Adrenal gland (tissue), 9 donors: ENCODE measurements at regions not wholly inside any gene's neighbourhood (a gene's known extent, or its start where the extent isn't known, plus 50 kb on each side); places are given as distances from the start of the nearest gene placed in this dataset.
"Not testable (repeated sequence)": the region's sequence is repeated elsewhere in the genome, so short reads cannot be mapped to it uniquely, and the experiment has no call there.

Experiments used
- DNase-seq, 7 donors: peaks; one replicate each; pipeline ENCODE4 v3.0.0-alpha.2; 2019 to 2020
- H3K27ac ChIP-seq, 5 donors: fragments of 200-600 bp; sonication (generic) in 4 of 5; 1 replicate in 3 of 5; 2 replicates in 2 of 5; pipeline versions ENCODE4 v1.5.1 to v1.8.0; 2016 to 2020; ENCODE audit warnings: mild to moderate bottlenecking in 1 of 5
- H3K27me3 ChIP-seq: fragments of 200-600 bp; 2 replicates; pipeline ENCODE4 v1.8.0; 2021
- H3K36me3 ChIP-seq, 2 donors: fragments of 200-600 bp; replicated peaks in 1 of 2; 1 replicate in 1 of 2; 2 replicates in 1 of 2; pipeline versions ENCODE4 v1.5.1 to v1.8.0; 2018 to 2022
- H3K4me1 ChIP-seq, 2 donors: fragments of 200-600 bp; replicated peaks in 1 of 2; 1 replicate in 1 of 2; 2 replicates in 1 of 2; pipeline versions ENCODE4 v1.5.1 to v1.8.0; 2018 to 2021
- H3K4me3 ChIP-seq, 4 donors: fragments of 200-600 bp; sonication (generic) in 3 of 4; one replicate each; pipeline ENCODE4 v1.5.1; 2016 to 2018
- H3K9me3 ChIP-seq, 3 donors: fragments of 200-600 bp; sonication (generic) in 1 of 3; replicated peaks in 1 of 3; 1 replicate in 2 of 3; 2 replicates in 1 of 3; pipeline versions ENCODE4 v1.5.1 to v1.8.0; 2016 to 2021
- CTCF ChIP-seq, 6 experiments: fragments of 450-650 bp in 4 of 6; fragments of 200-600 bp in 2 of 6; sonication (generic) in 1 of 6; IDR thresholded peaks; 1 replicate in 5 of 6; 2 replicates in 1 of 6; pipeline versions ENCODE4 v1.5.1 to v1.8.0; 2016 to 2021; ENCODE audit warnings: antibody characterized with exemption in 6 of 6, mild to moderate bottlenecking in 2 of 6, moderate library complexity in 1 of 6
- POLR2A ChIP-seq, 2 donors: fragments of 450-650 bp; IDR thresholded peaks; one replicate each; pipeline ENCODE4 v1.6.1; 2017; ENCODE audit warnings: antibody characterized with exemption in 2 of 2, mild to moderate bottlenecking in 2 of 2, moderate library complexity in 1 of 2
- WGBS, 4 donors: extraction: QIAGEN DNeasy Blood & Tissue Kit in 2 of 4; methylation state at CpG; one replicate each; pipeline versions ENCODE4 v1.1.5 to v1.1.7; 2013 to 2017; 5-methylcytosine and 5-hydroxymethylcytosine counted together
- intact Hi-C, 2 donors: fragments of 100-400 bp; cut with DNase I; formaldehyde crosslinking; loops; one replicate each; pipeline versions ENCODE4 v1.14.1 to v1.15.0; 2022 to 2023
- donor health status: healthy with polysubstance abuse.
- donor health status: Bipolar disorder and iron deficiency.
- donor health status: DM: yes; HTN: yes; CAD: no.
- donor health status: DM: no; HTN: no; CAD: no.
- donor health status: DM: no; HTN: no; CAD: no.

- H3K4me1 ChIP-seq, result no peaks in the 10 kb centered on the region
- no peaks in the 10 kb centered on the region for H3K9me3 ChIP-seq
- no peak overlapping the region for H3K27ac ChIP-seq
- H3K36me3 ChIP-seq, result no peaks in the 10 kb centered on the region
- no peak overlapping the region for H3K4me3 ChIP-seq
- intact Hi-C loops, result no loop called here
- no peak for TF ChIP-seq CTCF (IDR thresholded peaks at IDR 0.05)
- no peak for TF ChIP-seq POLR2A (IDR thresholded peaks at IDR 0.05)
- H3K27me3 ChIP-seq, result no peaks in the 10 kb centered on the region
- no peak for DNase-seq
- 27 to 46% (median 31%) methylated on average over 2 of the region's 2 CpGs for WGBS, 4 donors
Measured at GRCh38 chr18:28728891-28729290, 552.0 kb upstream of the CDH2 start.

- H3K27ac ChIP-seq, H3K9me3 ChIP-seq, H3K4me1 ChIP-seq, intact Hi-C loops, H3K36me3 ChIP-seq, H3K27me3 ChIP-seq, DNase-seq, H3K4me3 ChIP-seq: not testable (repeated sequence)
- 78 to 93% (median 86%) methylated on average over 4 of the region's 4 CpGs for WGBS, 4 donors
Measured at GRCh38 chr18:28727189-28727588, 550.3 kb upstream of the CDH2 start.

- intact Hi-C loops, result no loop called here
- H3K27me3 ChIP-seq, result no peaks in the 10 kb centered on the region
- H3K9me3 ChIP-seq, result no peaks in the 10 kb centered on the region
- H3K4me3 ChIP-seq, result no peak overlapping the region
- no peak for TF ChIP-seq POLR2A (IDR thresholded peaks at IDR 0.05)
- TF ChIP-seq CTCF (IDR thresholded peaks at IDR 0.05), result no peak
- no peaks in the 10 kb centered on the region for H3K36me3 ChIP-seq
- no peaks in the 10 kb centered on the region for H3K4me1 ChIP-seq
- no peak overlapping the region for H3K27ac ChIP-seq
- DNase-seq, result no peak
- 79 to 84% (median 80%) methylated on average over 2 of the region's 2 CpGs for WGBS, 4 donors
Measured at GRCh38 chr18:28725876-28726275, 548.9 kb upstream of the CDH2 start.

GRCh38 chr18:28723506-28723905 lies 546.6 kb upstream of the CDH2 start:
- Histone ChIP-seq H3K27me3 (no peaks in the 10 kb centered on the region), H3K4me3 (no peak overlapping the region), H3K27ac (no peak overlapping the region), H3K4me1 (no peaks in the 10 kb centered on the region), H3K36me3 (no peaks in the 10 kb centered on the region), H3K9me3 (no peaks in the 10 kb centered on the region)
- WGBS, 4 donors, result 80 to 91% (median 87%) methylated on average over 2 of the region's 2 CpGs
- DNase-seq, result no peak
- intact Hi-C loops, result no loop called here
- no peak for TF ChIP-seq POLR2A (IDR thresholded peaks at IDR 0.05)
- TF ChIP-seq CTCF (IDR thresholded peaks at IDR 0.05), result no peak

- intact Hi-C loops, result no loop called here
- TF ChIP-seq POLR2A (IDR thresholded peaks at IDR 0.05) (no peak), CTCF (IDR thresholded peaks at IDR 0.05) (no peak)
- DNase-seq, result no peak
Measured at GRCh38 chr18:28718696-28719095, 541.8 kb upstream of the CDH2 start.

More at GRCh38 chr18:28718696-28719095, 541.8 kb upstream of the CDH2 start:
- Histone ChIP-seq H3K9me3 (no peaks in the 10 kb centered on the region), H3K27me3 (no peaks in the 10 kb centered on the region), H3K4me3 (no peak overlapping the region), H3K27ac (no peak overlapping the region), H3K4me1 (no peaks in the 10 kb centered on the region), H3K36me3 (no peaks in the 10 kb centered on the region)
